Endothelial cell of umbilical vein (primary cell): ENCODE measurements at regions not wholly inside any gene's neighbourhood (a gene's known extent, or its start where the extent isn't known, plus 50 kb on each side); places are given as distances from the start of the nearest gene placed in this dataset.

Experiments
- BruUV-seq: library from RNA; stranded (reverse); fragments of 400-500 nt; replicated peaks from 2 replicates; lab custom pipeline; 2021; lab: Mats Ljungman, UMichigan
- CTCF ChIA-PET: fragments of 300-600, 350-600 bp; sonication (Branson Sonifier 250); formaldehyde crosslinking; loops from one replicate; lab custom pipeline; 2021; ENCODE audit warnings: antibody characterized with exemption, inconsistent platforms; lab: Charles Lee
- POLR2A ChIA-PET: fragments of 300-600, 350-600 bp; sonication (Branson Sonifier 250); formaldehyde crosslinking; loops from one replicate; lab custom pipeline; 2021; ENCODE audit warnings: antibody characterized with exemption, inconsistent platforms; lab: Charles Lee
- DNase-seq: peaks from one replicate; pipeline ENCODE4 v3.0.0-alpha.2; 2011; ENCODE audit warnings: low read depth, low spot score
- FAIRE-seq: peaks from 2 replicates; lab custom pipeline; 2011; peaks lifted over from hg19 to GRCh38; lab: Jason Lieb, UNC
- H2AFZ ChIP-seq: 2 replicates; pipeline ENCODE4 v1.6.0; 2012; ENCODE audit warnings: low read depth, low read length, control low read depth, inconsistent platforms
- H3K27ac ChIP-seq: 2 replicates; pipeline ENCODE4 v1.5.1; 2011; ENCODE audit warnings: low read depth, mild to moderate bottlenecking, control low read depth, low read length, moderate library complexity; ENCODE audit not compliant: insufficient read depth
- H3K27me3 ChIP-seq, 2 experiments: 2 replicates each; pipeline versions ENCODE4 v1.6.0 to v1.6.1; 2011; ENCODE audit warnings: low read length in 2 of 2, mixed read lengths in 1 of 2; ENCODE audit not compliant: control insufficient read depth in 2 of 2, insufficient read depth in 2 of 2
- H3K36me3 ChIP-seq, 2 experiments: 2 replicates in 1 of 2; 3 replicates in 1 of 2; pipeline ENCODE4 v1.5.1; 2011; ENCODE audit warnings: low read length in 2 of 2, mild to moderate bottlenecking in 1 of 2, moderate library complexity in 1 of 2; ENCODE audit not compliant: control insufficient read depth in 2 of 2, insufficient read depth in 2 of 2; ENCODE audit errors: extremely low read depth in 1 of 2
- H3K4me1 ChIP-seq: 3 replicates; pipeline ENCODE4 v1.5.1; 2011; ENCODE audit warnings: mild to moderate bottlenecking, low read length; ENCODE audit not compliant: control insufficient read depth, insufficient read depth; ENCODE audit errors: extremely low read depth
- H3K4me2 ChIP-seq: 2 replicates; pipeline ENCODE4 v1.6.1; 2011; ENCODE audit warnings: low read length, control low read depth, mixed read lengths; ENCODE audit not compliant: insufficient read depth
- H3K4me3 ChIP-seq, 3 experiments: fragments of 200-600 bp in 1 of 3; sonication (generic), shearing (Covaris generic) in 1 of 3; replicated peaks in 1 of 3; 2 replicates each; pipeline ENCODE4 v1.5.1; 2011 to 2016; ENCODE audit warnings: control low read depth in 3 of 3, low read length in 3 of 3, mild to moderate bottlenecking in 2 of 3, inconsistent platforms in 1 of 3, low read depth in 1 of 3, moderate library complexity in 1 of 3; ENCODE audit not compliant: insufficient read depth in 1 of 3
- H3K79me2 ChIP-seq: 2 replicates; pipeline ENCODE4 v1.6.0; 2012; ENCODE audit warnings: low read length, inconsistent platforms; ENCODE audit not compliant: control insufficient read depth, insufficient read depth
- H3K9ac ChIP-seq: replicated peaks from 2 replicates; pipeline ENCODE3; 2011; ENCODE audit warnings: low read length, control low read depth; ENCODE audit not compliant: insufficient read depth; ENCODE audit errors: extremely low read depth
- H3K9me1 ChIP-seq: replicated peaks from 3 replicates; pipeline ENCODE4 v1.6.0; 2011; ENCODE audit warnings: mild to moderate bottlenecking, low read length; ENCODE audit not compliant: control insufficient read depth, insufficient read depth; ENCODE audit errors: extremely low read depth
- H3K9me3 ChIP-seq: replicated peaks from 2 replicates; pipeline ENCODE4 v1.5.1; 2012; ENCODE audit warnings: low read length, inconsistent platforms; ENCODE audit not compliant: control insufficient read depth, insufficient read depth
- H4K20me1 ChIP-seq: replicated peaks from 2 replicates; pipeline ENCODE3; 2011; ENCODE audit warnings: mild to moderate bottlenecking, low read length; ENCODE audit not compliant: control insufficient read depth, insufficient read depth; ENCODE audit errors: extremely low read depth
- EZH2 ChIP-seq: IDR thresholded peaks from 2 replicates; pipeline ENCODE4 v1.6.1; 2012; ENCODE audit warnings: borderline replicate concordance, low read depth, mild to moderate bottlenecking, moderate library complexity, low read length, inconsistent platforms; ENCODE audit not compliant: severe bottlenecking
- FOS ChIP-seq: IDR thresholded peaks from 2 replicates; pipeline ENCODE4 v1.6.1; 2011; ENCODE audit warnings: mild to moderate bottlenecking, low read length, moderate library complexity, borderline replicate concordance; ENCODE audit not compliant: insufficient read depth
- GATA2 ChIP-seq: IDR thresholded peaks from 2 replicates; pipeline ENCODE4 v1.7.0; 2011; ENCODE audit warnings: low read depth, mild to moderate bottlenecking, moderate library complexity, mixed read lengths, low read length; ENCODE audit not compliant: insufficient read length, insufficient read depth
- JUN ChIP-seq: IDR thresholded peaks from 2 replicates; pipeline ENCODE4 v1.6.1; 2011; ENCODE audit warnings: borderline replicate concordance, low read depth; ENCODE audit not compliant: insufficient read length, insufficient read depth
- MYC ChIP-seq: IDR thresholded peaks from one replicate; pipeline ENCODE4 v1.6.1; 2011; ENCODE audit warnings: mild to moderate bottlenecking, low read depth, low read length
- POLR2A ChIP-seq: IDR thresholded peaks from 2 replicates; pipeline ENCODE4 v1.6.1; 2012; ENCODE audit warnings: low read depth, mild to moderate bottlenecking, control low read depth, low read length
- POLR2AphosphoS5 ChIP-seq: IDR thresholded peaks from 2 replicates; pipeline ENCODE4 v1.6.1; 2012; ENCODE audit warnings: low read depth, mild to moderate bottlenecking, control low read depth, low read length, moderate library complexity; ENCODE audit not compliant: insufficient read depth
- dilution Hi-C: fragments of 300-500 bp; cut with MboI; formaldehyde crosslinking; loops from one replicate; pipeline ENCODE4 v1.15.0; 2019; ENCODE audit warnings: low sequenced_read_pairs; ENCODE audit not compliant: extremely low pct_ligation_motif_present
- intact Hi-C: fragments of 100-400 bp; cut with micrococcal nuclease; formaldehyde crosslinking; loops from one replicate; pipeline ENCODE4 v1.10.0; 2022
- TF ChIP-seq, protein P1 (sequence below): IDR thresholded peaks from 2 replicates; pipeline ENCODE4 v1.6.1; 2011; ENCODE audit not compliant: insufficient read depth, insufficient read length
- TF ChIP-seq, protein P2 (sequence below), 2 donors: IDR thresholded peaks; 1 replicate in 1 of 2; 2 replicates in 1 of 2; pipeline ENCODE4 v1.5.1; 2011; ENCODE audit warnings: low read length in 2 of 2, mild to moderate bottlenecking in 2 of 2, moderate library complexity in 2 of 2, control low read depth in 1 of 2, inconsistent platforms in 1 of 2, low read depth in 1 of 2; ENCODE audit not compliant: insufficient read depth in 1 of 2; ENCODE audit errors: extremely low read depth in 1 of 2

DNA sequence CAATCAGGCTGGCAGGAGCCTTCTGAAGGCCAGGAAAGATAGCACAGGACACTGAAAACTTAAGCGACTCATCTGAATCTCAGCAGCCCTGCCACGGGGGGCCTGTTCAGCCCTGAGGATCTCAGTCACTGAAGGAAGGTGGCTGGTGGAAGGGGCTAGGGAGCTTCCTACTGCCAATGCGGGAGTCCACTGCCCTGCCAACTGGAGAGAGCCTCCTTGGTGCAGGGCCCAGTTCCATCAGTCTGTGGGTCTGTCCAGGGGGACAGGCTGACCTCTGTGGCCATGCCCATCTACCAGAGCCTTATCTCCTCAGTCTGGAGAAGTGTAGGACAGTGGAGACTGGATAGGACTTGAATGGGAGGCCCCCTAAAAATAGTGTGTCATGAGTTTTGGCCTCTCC, 1851.6 kb downstream of the TP53TG3F start:
- ChIA-PET CTCF (no interaction called here), POLR2A (no interaction called here)
- no peak overlapping the region for H2AFZ ChIP-seq
- no peaks in the 10 kb centered on the region for H3K79me2 ChIP-seq
- intact Hi-C loops (no loop called here), dilution Hi-C loops (no loop called here)
- FAIRE-seq (no peak), DNase-seq (no peak)
- no peak overlapping the region for H3K27ac ChIP-seq
- H3K4me3 ChIP-seq: no peak overlapping the region
- no TSS peak for BruUV-seq
- no peak overlapping the region for H3K9ac ChIP-seq
- peaks cover 1% of the 10 kb centered on the region for H3K9me3 ChIP-seq
- TF ChIP-seq POLR2AphosphoS5: no peak
- TF ChIP-seq EZH2: no peak
- no peaks in the 10 kb centered on the region for H3K9me1 ChIP-seq
- H3K4me2 ChIP-seq: no peak overlapping the region
- H3K4me1 ChIP-seq: no peaks in the 10 kb centered on the region
- H4K20me1 ChIP-seq: no peaks in the 10 kb centered on the region
- H3K36me3 ChIP-seq: no peaks in the 10 kb centered on the region
- H3K27me3 ChIP-seq: no peaks in the 10 kb centered on the region

DNA sequence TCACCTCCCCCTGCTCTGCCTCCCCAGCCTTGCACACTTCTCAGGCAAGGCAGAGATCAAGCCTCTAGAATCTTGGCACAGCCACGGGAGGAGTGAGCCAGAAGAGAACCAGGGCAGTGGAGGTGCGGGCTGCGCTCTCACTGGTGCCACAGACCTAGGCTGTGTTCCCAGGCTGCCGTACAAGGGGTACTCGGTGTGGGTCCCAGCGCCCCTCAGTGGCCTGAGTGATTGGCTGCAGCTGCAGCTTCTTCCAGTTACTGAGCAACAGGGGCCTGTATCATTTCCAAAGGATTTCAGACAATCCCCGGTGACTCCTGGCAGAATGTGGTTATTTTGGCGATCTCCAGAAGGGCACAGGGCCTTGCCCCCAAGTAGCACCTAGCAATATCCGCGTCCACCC, 1852.1 kb downstream of the TP53TG3F start:
- FAIRE-seq: no peak
- no TSS peak for BruUV-seq
- no peak for TF ChIP-seq GATA2
- no peak for TF ChIP-seq FOS
- no peak for TF ChIP-seq EZH2
- no peak for TF ChIP-seq POLR2AphosphoS5
- TF ChIP-seq POLR2A: no peak
- TF ChIP-seq, protein P1, sequence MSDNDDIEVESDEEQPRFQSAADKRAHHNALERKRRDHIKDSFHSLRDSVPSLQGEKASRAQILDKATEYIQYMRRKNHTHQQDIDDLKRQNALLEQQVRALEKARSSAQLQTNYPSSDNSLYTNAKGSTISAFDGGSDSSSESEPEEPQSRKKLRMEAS: no peak
- TF ChIP-seq JUN: no peak
- no peak for TF ChIP-seq MYC
- TF ChIP-seq, protein P2, sequence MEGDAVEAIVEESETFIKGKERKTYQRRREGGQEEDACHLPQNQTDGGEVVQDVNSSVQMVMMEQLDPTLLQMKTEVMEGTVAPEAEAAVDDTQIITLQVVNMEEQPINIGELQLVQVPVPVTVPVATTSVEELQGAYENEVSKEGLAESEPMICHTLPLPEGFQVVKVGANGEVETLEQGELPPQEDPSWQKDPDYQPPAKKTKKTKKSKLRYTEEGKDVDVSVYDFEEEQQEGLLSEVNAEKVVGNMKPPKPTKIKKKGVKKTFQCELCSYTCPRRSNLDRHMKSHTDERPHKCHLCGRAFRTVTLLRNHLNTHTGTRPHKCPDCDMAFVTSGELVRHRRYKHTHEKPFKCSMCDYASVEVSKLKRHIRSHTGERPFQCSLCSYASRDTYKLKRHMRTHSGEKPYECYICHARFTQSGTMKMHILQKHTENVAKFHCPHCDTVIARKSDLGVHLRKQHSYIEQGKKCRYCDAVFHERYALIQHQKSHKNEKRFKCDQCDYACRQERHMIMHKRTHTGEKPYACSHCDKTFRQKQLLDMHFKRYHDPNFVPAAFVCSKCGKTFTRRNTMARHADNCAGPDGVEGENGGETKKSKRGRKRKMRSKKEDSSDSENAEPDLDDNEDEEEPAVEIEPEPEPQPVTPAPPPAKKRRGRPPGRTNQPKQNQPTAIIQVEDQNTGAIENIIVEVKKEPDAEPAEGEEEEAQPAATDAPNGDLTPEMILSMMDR (IDR thresholded peaks at IDR 0.05; ENCODE audit: extremely low read depth in 1 of 2, insufficient read depth in 1 of 2, low read depth in 1 of 2, low read length in 2 of 2): no peak
- Histone ChIP-seq H3K4me1 (no peaks in the 10 kb centered on the region), H3K4me2 (no peak overlapping the region), H3K27ac (no peak overlapping the region), H3K27me3 (no peaks in the 10 kb centered on the region), H3K9ac (no peak overlapping the region), H3K4me3 (no peak overlapping the region), H3K9me3 (peaks cover 2% of the 10 kb centered on the region), H4K20me1 (no peaks in the 10 kb centered on the region), H3K79me2 (no peaks in the 10 kb centered on the region), H3K36me3 (no peaks in the 10 kb centered on the region), H3K9me1 (no peaks in the 10 kb centered on the region), H2AFZ (no peak overlapping the region)
- dilution Hi-C loops: no loop called here
- intact Hi-C loops: no loop called here
- ChIA-PET POLR2A (no interaction called here), CTCF (no interaction called here)
- no peak for DNase-seq
